HG03342 (cell line): ENCODE measurements at regions not wholly inside any gene's neighbourhood (a gene's known extent, or its start where the extent isn't known, plus 50 kb on each side); places are given as distances from the start of the nearest gene placed in this dataset.
"Not testable (repeated sequence)": the region's sequence is repeated elsewhere in the genome, so short reads cannot be mapped to it uniquely, and the experiment has no call there.

ENCODE experiments used
- ATAC-seq: cut with Tn5 transposase; IDR thresholded peaks from one replicate; pipeline ENCODE4 v1.9.1; 2021; ENCODE audit warnings: mild to moderate bottlenecking, moderate library complexity; ENCODE audit not compliant: unreplicated experiment

DNA sequence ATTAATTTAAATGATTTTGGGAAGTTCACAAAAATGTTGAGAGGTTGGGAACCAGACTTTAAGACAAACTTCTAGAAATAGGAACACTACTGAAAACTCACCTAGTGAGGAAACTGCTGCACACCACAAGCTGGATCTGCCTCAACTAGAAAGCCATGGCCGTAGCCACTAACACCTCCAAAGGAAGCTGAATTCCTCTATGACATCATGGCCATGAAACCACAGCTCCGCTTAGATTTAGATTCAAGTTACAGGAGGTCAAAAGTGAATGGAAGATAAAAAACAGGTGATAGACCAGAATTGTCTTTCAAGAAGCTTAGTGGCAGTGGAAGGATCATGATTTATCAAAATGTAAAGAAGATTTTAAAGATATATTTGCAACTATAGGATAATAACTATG, 208.8 kb upstream of the ALG10 start:
- no peak for ATAC-seq

GRCh38 chr12:33817713-33818112, 204.6 kb upstream of the ALG10 start:
- ATAC-seq = no peak

GRCh38 chr12:33818313-33818712, 204.0 kb upstream of the ALG10 start:
- ATAC-seq = no peak

- no peak for ATAC-seq
Measured at GRCh38 chr12:33825442-33825841, 196.9 kb upstream of the ALG10 start.

DNA sequence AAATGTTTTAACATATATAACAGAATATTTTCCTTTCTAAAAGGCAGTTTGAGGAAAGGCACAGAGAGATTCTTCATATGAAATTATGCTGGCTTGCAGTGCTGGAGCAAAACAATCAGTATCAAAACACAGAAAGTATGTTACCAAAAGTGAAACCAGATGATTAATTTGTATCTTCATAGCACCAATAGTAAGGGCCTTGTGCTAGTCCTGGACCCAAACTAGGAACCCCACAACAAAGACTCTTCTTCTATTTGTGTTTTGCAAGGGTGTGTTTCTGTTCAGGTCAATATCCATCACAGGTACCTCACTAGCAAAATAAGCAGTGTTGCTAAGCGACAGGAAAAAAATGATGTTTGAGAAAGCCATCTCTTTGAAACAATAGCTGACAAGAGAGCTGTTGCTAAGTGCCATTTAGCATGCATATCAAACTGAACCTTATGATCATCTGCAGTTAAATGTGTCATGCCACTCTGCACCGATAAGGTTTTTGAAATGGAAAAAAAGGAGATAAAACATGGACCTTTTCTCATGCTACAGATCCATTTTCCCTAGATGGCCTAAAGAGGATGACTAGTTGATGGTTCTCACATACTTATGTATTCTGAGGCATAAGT, 196.2 kb upstream of the ALG10 start:
- ATAC-seq = no peak

- ATAC-seq = no peak
Measured at GRCh38 chr12:33828326-33828725, 194.0 kb upstream of the ALG10 start.

DNA sequence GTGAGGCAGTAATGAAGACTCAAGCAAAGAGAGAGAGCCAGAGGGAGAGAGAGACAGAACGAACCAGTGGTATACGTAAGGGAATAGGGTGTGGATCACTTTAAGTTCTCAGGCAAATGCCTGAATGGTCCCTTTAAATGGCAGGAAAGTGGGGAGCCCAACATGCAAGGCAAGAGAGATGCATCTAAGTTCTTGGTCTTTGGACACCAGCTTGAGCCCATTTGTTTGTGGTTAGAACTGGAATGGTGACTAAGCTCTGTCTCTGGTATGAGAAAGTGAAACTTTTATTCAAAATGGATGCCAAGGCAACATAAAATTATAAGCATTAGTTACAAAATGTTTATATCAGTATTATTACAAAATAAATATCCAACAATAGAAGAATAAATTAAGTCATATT, 192.2 kb upstream of the ALG10 start:
- no peak for ATAC-seq

GRCh38 chr12:33832900-33833299, 189.4 kb upstream of the ALG10 start:
- no peak for ATAC-seq

DNA sequence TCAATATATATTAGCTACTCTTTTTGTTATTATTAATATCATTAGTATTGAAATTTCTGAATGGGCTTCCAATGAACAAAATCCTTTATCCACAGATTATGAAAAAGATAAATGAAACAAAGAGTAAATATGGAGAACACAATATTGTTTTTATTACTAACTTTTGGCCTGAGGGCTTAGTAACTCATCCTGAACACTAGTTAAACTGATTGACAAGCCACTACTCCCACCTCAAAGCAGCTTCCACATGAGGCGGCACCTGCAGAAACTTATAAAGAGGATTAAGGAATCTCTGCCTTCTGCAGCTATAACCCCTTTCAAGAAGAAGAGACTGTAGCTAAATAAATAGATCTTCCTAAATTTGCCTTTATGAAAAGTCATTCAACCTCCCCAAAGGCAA, 187.6 kb upstream of the ALG10 start:
- no peak for ATAC-seq

DNA sequence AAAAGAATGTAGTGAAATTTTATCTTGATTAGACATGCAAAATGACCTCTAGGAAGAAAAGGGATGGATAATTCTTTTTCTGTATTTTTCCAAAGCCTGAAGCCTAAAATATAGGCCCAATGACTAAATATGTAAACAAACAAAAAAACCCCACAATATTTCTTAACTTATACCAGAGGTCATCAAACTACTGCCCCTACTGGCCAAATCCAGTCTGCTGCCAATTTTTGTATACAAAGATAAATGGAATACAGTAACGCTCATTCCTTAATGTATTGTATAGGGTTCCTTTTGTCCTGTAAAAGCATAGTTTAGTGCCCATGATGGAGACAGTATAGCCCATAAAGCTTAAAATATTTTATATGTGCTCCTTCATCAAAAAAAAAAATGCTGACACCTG, 145.7 kb upstream of the ALG10 start:
- ATAC-seq = no peak

DNA sequence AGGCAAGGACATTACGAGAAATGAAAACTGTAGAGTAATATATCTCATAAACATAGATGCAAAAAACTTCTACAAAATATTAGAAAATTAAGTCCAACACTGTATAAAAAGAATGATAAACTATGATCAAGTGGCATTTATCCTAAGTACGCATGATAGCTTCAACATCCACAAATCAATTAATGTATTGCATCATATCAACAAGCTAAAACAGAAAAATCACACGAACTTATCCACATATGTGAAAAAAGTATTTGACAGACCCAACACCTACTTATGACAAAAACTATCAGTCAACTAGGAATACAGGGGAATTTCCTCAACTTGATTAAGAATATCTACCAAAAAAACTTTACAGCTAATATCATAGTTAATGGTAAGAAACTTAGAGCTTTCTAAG, 129.9 kb upstream of the ALG10 start:
- no peak for ATAC-seq

DNA sequence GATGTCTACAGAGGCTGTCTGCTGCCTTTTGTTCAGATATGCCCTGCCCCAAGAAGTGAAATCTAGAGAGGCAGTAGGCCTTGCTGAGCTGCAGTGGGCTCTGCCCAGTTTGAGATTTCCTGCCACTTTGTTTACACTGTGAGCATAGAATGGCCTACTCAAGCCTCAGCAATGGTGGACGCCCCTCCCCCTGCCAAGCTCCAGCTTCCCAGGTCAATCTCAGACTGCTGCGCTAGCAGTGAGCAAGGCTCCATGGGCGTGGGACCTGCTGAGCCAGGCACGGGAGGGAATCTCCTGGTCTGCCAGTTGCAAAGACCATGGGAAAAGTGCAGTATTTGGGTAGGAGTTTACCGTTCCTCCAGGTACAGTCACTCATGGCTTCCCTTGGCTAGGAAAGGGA, 101.8 kb upstream of the ALG10 start:
- not testable (repeated sequence) for ATAC-seq

- no peak for ATAC-seq
Measured at GRCh38 chr12:33926095-33926494, 96.2 kb upstream of the ALG10 start.

DNA sequence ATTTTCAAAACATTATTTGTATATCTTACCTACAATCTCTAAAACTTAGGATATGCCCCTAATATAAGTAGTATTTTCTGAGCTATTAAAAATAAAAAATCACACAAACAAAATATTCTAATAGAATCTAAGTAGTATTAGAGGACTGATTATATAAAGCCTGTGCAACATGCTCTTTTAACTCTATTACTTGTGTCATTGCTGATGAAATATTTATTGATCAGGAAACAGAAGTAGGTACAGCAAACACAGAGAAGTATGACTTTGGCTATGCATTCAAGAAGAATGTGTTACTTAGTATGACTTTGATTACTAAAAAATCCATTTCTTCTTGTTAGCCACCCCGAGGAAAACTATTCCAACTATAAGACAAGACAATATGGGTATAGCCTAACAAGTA, 84.6 kb upstream of the ALG10 start:
- ATAC-seq = not testable (repeated sequence)

DNA sequence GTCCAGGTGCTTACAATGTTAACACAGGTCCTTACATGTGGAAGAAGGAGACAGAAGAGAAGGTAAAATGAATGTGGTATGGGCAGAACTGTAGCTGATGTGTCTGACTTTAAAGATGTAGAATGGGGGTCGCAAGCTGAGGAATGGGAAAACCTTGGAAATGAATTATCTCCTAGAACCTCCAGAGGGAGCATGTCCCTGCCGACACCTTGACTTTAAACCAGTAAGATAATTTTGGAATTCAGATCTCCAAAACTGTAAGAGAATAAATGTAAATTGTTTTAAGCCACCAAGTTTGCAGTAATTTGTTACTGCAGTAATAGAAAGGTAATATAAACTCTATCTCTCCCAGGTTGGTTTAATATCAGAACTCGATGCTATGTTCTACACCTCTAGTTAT, 80.1 kb upstream of the ALG10 start:
- ATAC-seq = no peak

- ATAC-seq = no peak
Measured at GRCh38 chr12:33944703-33945437, 77.4 kb upstream of the ALG10 start.

DNA sequence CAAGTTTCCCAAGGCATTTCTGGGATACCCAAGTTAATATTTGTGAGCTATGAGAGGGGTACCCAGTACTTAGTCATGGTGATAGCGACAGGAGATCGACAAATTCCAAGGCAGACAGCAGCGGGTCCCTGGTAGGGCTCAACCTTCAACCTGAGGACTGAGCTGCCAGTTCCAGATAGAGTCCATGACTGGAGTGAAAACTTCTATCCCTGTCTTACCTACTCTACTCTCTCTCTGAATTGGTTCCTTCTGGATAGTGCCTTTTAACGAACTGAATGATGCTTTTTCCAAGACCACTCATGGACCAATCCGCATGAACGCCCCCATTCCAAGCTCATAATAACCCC, 76.9 kb upstream of the ALG10 start:
- ATAC-seq = no peak

DNA sequence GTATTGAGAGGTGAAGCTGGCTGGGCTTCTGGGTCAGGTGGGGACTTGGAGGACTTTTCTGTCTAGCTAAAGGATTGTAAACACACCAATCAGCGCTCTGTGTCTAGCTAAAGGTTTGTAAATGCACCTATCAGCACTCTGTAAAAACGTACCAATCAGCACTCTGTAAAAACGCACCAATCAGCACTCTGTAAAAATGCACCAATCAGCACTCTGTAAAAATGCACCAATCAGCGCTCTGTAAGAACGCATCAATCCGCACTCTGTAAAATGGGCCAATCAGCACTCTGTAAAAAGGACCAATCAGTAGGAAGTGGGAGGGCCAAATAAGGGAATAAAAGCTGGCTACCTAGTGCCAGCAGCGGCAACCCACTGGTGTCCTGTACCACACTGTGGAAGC, 56.1 kb upstream of the ALG10 start:
- not testable (repeated sequence) for ATAC-seq

- no peak for ATAC-seq
Measured at GRCh38 chr12:33967760-33968159, 54.5 kb upstream of the ALG10 start.
